ENCODE measurements at regions not wholly inside any gene's neighbourhood (a gene's known extent, or its start where the extent isn't known, plus 50 kb on each side); places are given as distances from the start of the nearest gene placed in this dataset.

- no peak overlapping the region for H3K4me2 ChIP-seq (replicated peaks; ENCODE audit: low read depth, low read length, poor library complexity, severe bottlenecking)
- no CpG with 5 or more reads among the region's 1 CpG for WGBS (ENCODE audit: insufficient coverage)
- H3K4me1 ChIP-seq (ENCODE audit: control insufficient read depth in 2 of 2, insufficient read depth in 2 of 2, low read length in 2 of 2) = no peaks in the 10 kb centered on the region
- no peaks in the 10 kb centered on the region for H3K9me3 ChIP-seq (ENCODE audit: control extremely low read depth in 1 of 3, control insufficient read depth in 2 of 3, insufficient read depth in 1 of 3, low read length in 2 of 3)
- intact Hi-C loops (cut with micrococcal nuclease) = no loop called here
- no peaks in the 10 kb centered on the region for H4K20me1 ChIP-seq (ENCODE audit: control insufficient read depth, insufficient read depth, low read length, poor library complexity, severe bottlenecking)
- CTCF ChIA-PET = no interaction called here
- Mint-ChIP-seq H3K4me3 (no peak overlapping the region), H3K27ac (no peak overlapping the region), H3K9me3 (ENCODE audit: insufficient read depth) (no peaks in the 10 kb centered on the region), H3K27me3 (no peaks in the 10 kb centered on the region), H3K4me1 (no peaks in the 10 kb centered on the region)
- no peaks in the 10 kb centered on the region for H3K79me2 ChIP-seq (ENCODE audit: control insufficient read depth, insufficient read depth, low read length)
- H3K4me3 ChIP-seq (ENCODE audit: control extremely low read depth in 1 of 5, extremely low read depth in 1 of 5, insufficient read depth in 1 of 5, low read depth in 2 of 5, low read length in 4 of 5) = no peak overlapping the region
- DNase-seq (no peak), ATAC-seq (ENCODE audit: low read depth) (no peak)
- H3K27me3 ChIP-seq (replicated peaks in 1 of 4; ENCODE audit: control extremely low read depth in 1 of 4, control insufficient read depth in 3 of 4, insufficient read depth in 4 of 4, low read length in 3 of 4) = no peaks in the 10 kb centered on the region
- POLR2A ChIA-PET = no interaction called here
- no peak overlapping the region for H2AFZ ChIP-seq (ENCODE audit: insufficient read depth, low read depth, low read length, poor library complexity, severe bottlenecking)
- TF ChIP-seq CTCF (IDR thresholded peaks at IDR 0.05) (no peak), EZH2 (IDR thresholded peaks at IDR 0.05; ENCODE audit: borderline replicate concordance, insufficient read depth, low read depth, low read length, poor library complexity, severe bottlenecking) (no peak)
- H3K27ac ChIP-seq (ENCODE audit: low read length in 2 of 2) = no peak overlapping the region
- H3K9ac ChIP-seq (ENCODE audit: low read length) = no peak overlapping the region
- no peaks in the 10 kb centered on the region for H3K36me3 ChIP-seq (replicated peaks in 1 of 2; ENCODE audit: control extremely low read depth in 1 of 2, control insufficient read depth in 1 of 2, extremely low read depth in 1 of 2, insufficient read depth in 2 of 2, low read length in 1 of 2)
Measured at GRCh38 chr12:24012528-24012927, 63.1 kb upstream of the SOX5 start.

- TF ChIP-seq CTCF (IDR thresholded peaks at IDR 0.05) (no peak), EZH2 (IDR thresholded peaks at IDR 0.05; ENCODE audit: borderline replicate concordance, insufficient read depth, low read depth, low read length, poor library complexity, severe bottlenecking) (no peak)
- Mint-ChIP-seq H3K27ac (no peak overlapping the region), H3K4me1 (no peaks in the 10 kb centered on the region), H3K4me3 (no peak overlapping the region), H3K27me3 (no peaks in the 10 kb centered on the region), H3K9me3 (ENCODE audit: insufficient read depth) (no peaks in the 10 kb centered on the region)
- POLR2A ChIA-PET = no interaction called here
- no peak for ATAC-seq (ENCODE audit: low read depth)
- DNase-seq = no peak
- Histone ChIP-seq H3K4me3 (ENCODE audit: control extremely low read depth in 1 of 5, extremely low read depth in 1 of 5, insufficient read depth in 1 of 5, low read depth in 2 of 5, low read length in 4 of 5) (no peak overlapping the region), H3K4me1 (ENCODE audit: control insufficient read depth in 2 of 2, insufficient read depth in 2 of 2, low read length in 2 of 2) (no peaks in the 10 kb centered on the region), H2AFZ (ENCODE audit: insufficient read depth, low read depth, low read length, poor library complexity, severe bottlenecking) (no peak overlapping the region), H3K4me2 (replicated peaks; ENCODE audit: low read depth, low read length, poor library complexity, severe bottlenecking) (no peak overlapping the region), H3K27me3 (replicated peaks in 1 of 4; ENCODE audit: control extremely low read depth in 1 of 4, control insufficient read depth in 3 of 4, insufficient read depth in 4 of 4, low read length in 3 of 4) (no peaks in the 10 kb centered on the region), H4K20me1 (ENCODE audit: control insufficient read depth, insufficient read depth, low read length, poor library complexity, severe bottlenecking) (no peaks in the 10 kb centered on the region), H3K27ac (ENCODE audit: low read length in 2 of 2) (no peak overlapping the region), H3K36me3 (replicated peaks in 1 of 2; ENCODE audit: control extremely low read depth in 1 of 2, control insufficient read depth in 1 of 2, extremely low read depth in 1 of 2, insufficient read depth in 2 of 2, low read length in 1 of 2) (no peaks in the 10 kb centered on the region), H3K9ac (ENCODE audit: low read length) (no peak overlapping the region), H3K79me2 (ENCODE audit: control insufficient read depth, insufficient read depth, low read length) (no peaks in the 10 kb centered on the region), H3K9me3 (ENCODE audit: control extremely low read depth in 1 of 3, control insufficient read depth in 2 of 3, insufficient read depth in 1 of 3, low read length in 2 of 3) (no peaks in the 10 kb centered on the region)
- CTCF ChIA-PET = no interaction called here
- WGBS (ENCODE audit: insufficient coverage) = no CpG with 5 or more reads among the region's 3 CpGs
- intact Hi-C loops (cut with micrococcal nuclease) = no loop called here
Measured at GRCh38 chr12:24011927-24012507, 62.5 kb upstream of the SOX5 start.
